ENCODE measurements at regions not wholly inside any gene's neighbourhood (a gene's known extent, or its start where the extent isn't known, plus 50 kb on each side); places are given as distances from the start of the nearest gene placed in this dataset.

DNA sequence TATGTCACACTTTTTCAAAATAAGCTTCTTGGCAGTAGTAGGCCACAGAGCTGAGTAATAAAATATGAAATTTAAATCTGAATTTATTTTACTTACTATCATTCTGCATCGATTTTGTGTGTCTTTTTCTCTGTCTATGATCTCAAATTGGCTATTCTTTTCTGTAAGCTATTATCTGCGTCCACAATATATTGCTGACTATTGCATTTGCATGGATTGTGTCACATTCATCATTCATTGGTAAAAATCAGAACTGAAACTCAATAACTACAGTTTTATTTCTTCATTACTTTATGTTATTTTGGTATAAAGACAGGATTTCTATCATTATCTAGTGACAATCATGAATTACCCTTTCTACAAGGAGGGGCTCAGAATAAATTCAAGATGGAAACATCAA lies 154.8 kb upstream of the AGR3 start:
- Histone ChIP-seq H3K4me3 (ENCODE audit: low read length) (no peak overlapping the region), H3K9me3 (ENCODE audit: control insufficient read depth, low read depth, low read length) (no peaks in the 10 kb centered on the region), H3K27me3 (ENCODE audit: control insufficient read depth, insufficient read depth, low read length) (no peaks in the 10 kb centered on the region), H3K27ac (ENCODE audit: low read length) (no peak overlapping the region), H3K4me1 (ENCODE audit: control insufficient read depth, insufficient read depth, low read length) (peaks cover 11% of the 10 kb centered on the region), H3K36me3 (ENCODE audit: control insufficient read depth, insufficient read depth, low read length) (no peaks in the 10 kb centered on the region)
- WGBS (ENCODE audit: insufficient coverage, low lambda C conversion rate) = 100% methylated on average over 2 of the region's 2 CpGs
- DNase-seq = no peak

GRCh38 chr7:17037356-17037755 lies 155.6 kb upstream of the AGR3 start:
- WGBS (ENCODE audit: insufficient coverage, low lambda C conversion rate) = no CpG with 5 or more reads among the region's 3 CpGs
- Histone ChIP-seq H3K4me3 (ENCODE audit: low read length) (no peak overlapping the region), H3K27ac (ENCODE audit: low read length) (no peak overlapping the region), H3K36me3 (ENCODE audit: control insufficient read depth, insufficient read depth, low read length) (no peaks in the 10 kb centered on the region), H3K27me3 (ENCODE audit: control insufficient read depth, insufficient read depth, low read length) (no peaks in the 10 kb centered on the region), H3K4me1 (ENCODE audit: control insufficient read depth, insufficient read depth, low read length) (peaks cover 11% of the 10 kb centered on the region), H3K9me3 (ENCODE audit: control insufficient read depth, low read depth, low read length) (no peaks in the 10 kb centered on the region)
- DNase-seq = no peak

- Histone ChIP-seq H3K4me1 (ENCODE audit: control insufficient read depth, insufficient read depth, low read length) (peaks cover 11% of the 10 kb centered on the region), H3K36me3 (ENCODE audit: control insufficient read depth, insufficient read depth, low read length) (no peaks in the 10 kb centered on the region), H3K27ac (ENCODE audit: low read length) (no peak overlapping the region), H3K27me3 (ENCODE audit: control insufficient read depth, insufficient read depth, low read length) (no peaks in the 10 kb centered on the region), H3K9me3 (ENCODE audit: control insufficient read depth, low read depth, low read length) (no peaks in the 10 kb centered on the region), H3K4me3 (ENCODE audit: low read length) (no peak overlapping the region)
- WGBS (ENCODE audit: insufficient coverage, low lambda C conversion rate) = no CpG with 5 or more reads among the region's 3 CpGs
- DNase-seq = peak in 1 of 2 donors; percentile 38
These were observed 156.5 kb upstream of the AGR3 start for GRCh38 chr7:17038160-17038782.

GRCh38 chr7:17038783-17039170 lies 157.0 kb upstream of the AGR3 start:
- Histone ChIP-seq H3K36me3 (ENCODE audit: control insufficient read depth, insufficient read depth, low read length) (no peaks in the 10 kb centered on the region), H3K27ac (ENCODE audit: low read length) (no peak overlapping the region), H3K27me3 (ENCODE audit: control insufficient read depth, insufficient read depth, low read length) (no peaks in the 10 kb centered on the region), H3K4me1 (ENCODE audit: control insufficient read depth, insufficient read depth, low read length) (peaks cover 11% of the 10 kb centered on the region), H3K9me3 (ENCODE audit: control insufficient read depth, low read depth, low read length) (no peaks in the 10 kb centered on the region), H3K4me3 (ENCODE audit: low read length) (no peak overlapping the region)
- peak in 1 of 2 donors; percentile 24 for DNase-seq
- WGBS (ENCODE audit: insufficient coverage, low lambda C conversion rate) = 0% methylated on average over 1 of the region's 2 CpGs

- Histone ChIP-seq H3K4me1 (ENCODE audit: control insufficient read depth, insufficient read depth, low read length) (peaks cover 11% of the 10 kb centered on the region), H3K9me3 (ENCODE audit: control insufficient read depth, low read depth, low read length) (no peaks in the 10 kb centered on the region), H3K4me3 (ENCODE audit: low read length) (no peak overlapping the region), H3K36me3 (ENCODE audit: control insufficient read depth, insufficient read depth, low read length) (no peaks in the 10 kb centered on the region), H3K27me3 (ENCODE audit: control insufficient read depth, insufficient read depth, low read length) (no peaks in the 10 kb centered on the region), H3K27ac (ENCODE audit: low read length) (no peak overlapping the region)
- no peak for DNase-seq
- WGBS (ENCODE audit: insufficient coverage, low lambda C conversion rate) = no CpG with 5 or more reads among the region's 2 CpGs
These were observed 157.6 kb upstream of the AGR3 start for GRCh38 chr7:17039372-17039771.

DNA sequence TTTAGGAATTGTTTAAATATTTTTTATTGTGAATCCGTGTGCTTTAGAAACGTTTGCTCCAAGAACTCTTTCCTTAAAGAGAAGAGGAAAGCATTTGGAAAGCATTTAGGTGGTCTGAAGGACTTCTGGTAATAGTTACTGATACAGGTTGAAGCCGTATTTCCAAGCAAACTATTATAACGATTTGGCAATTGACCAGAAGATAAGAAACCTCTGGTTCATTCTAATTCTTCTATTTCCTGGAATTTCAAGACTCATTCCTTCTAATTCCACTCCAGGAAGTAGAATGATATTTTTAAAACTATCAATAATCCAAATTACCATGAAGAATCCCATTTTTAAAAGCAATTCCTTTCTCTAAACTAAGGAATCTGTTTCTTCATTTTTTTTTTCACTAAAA lies 158.9 kb upstream of the AGR3 start:
- Histone ChIP-seq H3K27me3 (ENCODE audit: control insufficient read depth, insufficient read depth, low read length) (no peaks in the 10 kb centered on the region), H3K4me3 (ENCODE audit: low read length) (no peak overlapping the region), H3K4me1 (ENCODE audit: control insufficient read depth, insufficient read depth, low read length) (peaks cover 11% of the 10 kb centered on the region), H3K9me3 (ENCODE audit: control insufficient read depth, low read depth, low read length) (no peaks in the 10 kb centered on the region), H3K27ac (ENCODE audit: low read length) (no peak overlapping the region), H3K36me3 (ENCODE audit: control insufficient read depth, insufficient read depth, low read length) (no peaks in the 10 kb centered on the region)
- no peak for DNase-seq
- WGBS (ENCODE audit: insufficient coverage, low lambda C conversion rate) = 44% methylated on average over 2 of the region's 4 CpGs

GRCh38 chr7:17041324-17041723 lies 159.5 kb upstream of the AGR3 start:
- peak in 1 of 2 donors; percentile 21 for DNase-seq
- Histone ChIP-seq H3K36me3 (ENCODE audit: control insufficient read depth, insufficient read depth, low read length) (no peaks in the 10 kb centered on the region), H3K4me3 (ENCODE audit: low read length) (no peak overlapping the region), H3K4me1 (ENCODE audit: control insufficient read depth, insufficient read depth, low read length) (peaks cover 11% of the 10 kb centered on the region), H3K9me3 (ENCODE audit: control insufficient read depth, low read depth, low read length) (no peaks in the 10 kb centered on the region), H3K27me3 (ENCODE audit: control insufficient read depth, insufficient read depth, low read length) (no peaks in the 10 kb centered on the region), H3K27ac (ENCODE audit: low read length) (no peak overlapping the region)
- WGBS (ENCODE audit: insufficient coverage, low lambda C conversion rate) = 83% methylated on average over 1 of the region's 2 CpGs

DNA sequence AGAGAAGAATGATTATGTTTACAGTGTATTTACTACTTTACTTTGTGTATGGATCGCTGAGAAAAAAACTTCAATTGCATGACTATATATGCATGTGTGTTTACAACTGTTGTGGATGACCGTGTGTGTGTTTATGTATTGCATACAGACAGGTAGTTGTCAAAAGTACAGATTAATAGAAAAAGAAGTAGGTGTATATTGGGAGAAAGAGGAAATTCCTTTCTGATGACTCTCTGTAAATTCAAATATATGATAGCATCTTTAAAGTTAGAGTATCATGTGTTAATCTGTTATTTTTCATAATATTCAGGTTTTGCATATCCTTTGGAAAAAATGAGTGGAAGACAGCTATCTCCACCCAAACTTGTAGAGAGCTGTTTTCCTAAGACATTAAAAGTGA lies 160.4 kb upstream of the AGR3 start:
- no peaks in the 10 kb centered on the region for H3K9me3 ChIP-seq (ENCODE audit: control insufficient read depth, low read depth, low read length)
- H3K4me1 ChIP-seq (ENCODE audit: control insufficient read depth, insufficient read depth, low read length) = peaks cover 11% of the 10 kb centered on the region
- H3K27ac ChIP-seq (ENCODE audit: low read length) = no peak overlapping the region
- no peak overlapping the region for H3K4me3 ChIP-seq (ENCODE audit: low read length)
- H3K27me3 ChIP-seq (ENCODE audit: control insufficient read depth, insufficient read depth, low read length) = no peaks in the 10 kb centered on the region
- H3K36me3 ChIP-seq (ENCODE audit: control insufficient read depth, insufficient read depth, low read length) = no peaks in the 10 kb centered on the region
- no peak for DNase-seq
- WGBS (ENCODE audit: insufficient coverage, low lambda C conversion rate) = 80% methylated on average over 1 of the region's 2 CpGs

GRCh38 chr7:17043012-17043877 lies 161.5 kb upstream of the AGR3 start:
- H3K4me1 ChIP-seq (ENCODE audit: control insufficient read depth, insufficient read depth, low read length) = peaks cover 7% of the 10 kb centered on the region
- no peaks in the 10 kb centered on the region for H3K27me3 ChIP-seq (ENCODE audit: control insufficient read depth, insufficient read depth, low read length)
- no peaks in the 10 kb centered on the region for H3K9me3 ChIP-seq (ENCODE audit: control insufficient read depth, low read depth, low read length)
- H3K27ac ChIP-seq (ENCODE audit: low read length) = no peak overlapping the region
- DNase-seq = no peak
- no peaks in the 10 kb centered on the region for H3K36me3 ChIP-seq (ENCODE audit: control insufficient read depth, insufficient read depth, low read length)
- 75% methylated on average over 2 of the region's 3 CpGs for WGBS (ENCODE audit: insufficient coverage, low lambda C conversion rate)
- H3K4me3 ChIP-seq (ENCODE audit: low read length) = no peak overlapping the region

DNA sequence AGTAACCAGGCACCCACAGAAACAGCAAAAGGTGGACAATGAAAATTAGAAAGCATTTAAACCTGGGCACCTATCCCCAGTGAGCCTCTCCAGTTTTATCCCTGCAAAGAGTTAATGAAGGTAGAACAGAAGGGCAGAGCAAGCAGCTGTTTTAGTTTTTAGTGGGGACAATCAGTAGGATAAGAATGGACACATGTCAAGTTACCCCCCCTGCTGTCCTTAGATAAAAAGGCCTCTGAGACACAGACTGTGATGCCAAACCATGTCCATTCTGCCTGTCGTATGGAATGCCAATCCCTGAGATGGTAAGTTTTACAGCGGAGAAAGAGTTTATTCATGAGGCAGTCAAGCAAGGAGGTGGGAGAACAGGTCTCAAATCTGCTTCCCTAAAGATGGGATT lies 162.6 kb upstream of the AGR3 start:
- Histone ChIP-seq H3K4me3 (ENCODE audit: low read length) (no peak overlapping the region), H3K9me3 (ENCODE audit: control insufficient read depth, low read depth, low read length) (no peaks in the 10 kb centered on the region), H3K27ac (ENCODE audit: low read length) (no peak overlapping the region), H3K36me3 (ENCODE audit: control insufficient read depth, insufficient read depth, low read length) (no peaks in the 10 kb centered on the region), H3K27me3 (ENCODE audit: control insufficient read depth, insufficient read depth, low read length) (no peaks in the 10 kb centered on the region), H3K4me1 (ENCODE audit: control insufficient read depth, insufficient read depth, low read length) (no peaks in the 10 kb centered on the region)
- 100% methylated on average over 1 of the region's 2 CpGs for WGBS (ENCODE audit: insufficient coverage, low lambda C conversion rate)
- no peak for DNase-seq

Data from large intestine (tissue), 3 donors.